Anterior cingulate cortex (tissue), 58 donors: ENCODE measurements at regions not wholly inside any gene's neighbourhood (a gene's known extent, or its start where the extent isn't known, plus 50 kb on each side); places are given as distances from the start of the nearest gene placed in this dataset.
"Not testable (repeated sequence)": the region's sequence is repeated elsewhere in the genome, so short reads cannot be mapped to it uniquely, and the experiment has no call there.

Experiments used
- DNase-seq, 58 donors: peaks; one replicate each; lab custom pipeline; 2025; lab: John Stamatoyannopoulos, UW

DNA sequence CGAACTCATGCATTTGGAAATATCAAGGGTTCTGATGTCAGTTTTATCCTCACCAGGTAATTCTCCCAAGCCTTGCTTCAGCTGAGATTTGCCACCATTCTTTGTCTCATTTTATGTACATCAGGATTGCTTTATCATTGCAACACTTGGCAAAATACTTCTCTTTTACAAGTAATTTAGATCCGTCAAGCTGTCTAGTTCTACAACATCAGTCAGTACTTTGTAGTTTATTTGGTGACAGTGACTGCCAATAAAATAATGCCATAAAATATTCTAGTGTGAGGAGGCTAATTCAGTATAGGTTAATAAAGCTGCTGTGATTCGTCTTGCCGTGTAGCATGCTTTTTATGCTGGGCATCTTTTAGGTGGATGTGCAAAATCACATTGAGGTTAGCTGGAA lies 565.3 kb upstream of the SGO1 start:
- no peak for DNase-seq

GRCh38 chr3:20747741-20748140 lies 561.7 kb upstream of the SGO1 start:
- DNase-seq, result no peak

GRCh38 chr3:20743553-20744321 lies 557.7 kb upstream of the SGO1 start:
- DNase-seq, result no peak

DNA sequence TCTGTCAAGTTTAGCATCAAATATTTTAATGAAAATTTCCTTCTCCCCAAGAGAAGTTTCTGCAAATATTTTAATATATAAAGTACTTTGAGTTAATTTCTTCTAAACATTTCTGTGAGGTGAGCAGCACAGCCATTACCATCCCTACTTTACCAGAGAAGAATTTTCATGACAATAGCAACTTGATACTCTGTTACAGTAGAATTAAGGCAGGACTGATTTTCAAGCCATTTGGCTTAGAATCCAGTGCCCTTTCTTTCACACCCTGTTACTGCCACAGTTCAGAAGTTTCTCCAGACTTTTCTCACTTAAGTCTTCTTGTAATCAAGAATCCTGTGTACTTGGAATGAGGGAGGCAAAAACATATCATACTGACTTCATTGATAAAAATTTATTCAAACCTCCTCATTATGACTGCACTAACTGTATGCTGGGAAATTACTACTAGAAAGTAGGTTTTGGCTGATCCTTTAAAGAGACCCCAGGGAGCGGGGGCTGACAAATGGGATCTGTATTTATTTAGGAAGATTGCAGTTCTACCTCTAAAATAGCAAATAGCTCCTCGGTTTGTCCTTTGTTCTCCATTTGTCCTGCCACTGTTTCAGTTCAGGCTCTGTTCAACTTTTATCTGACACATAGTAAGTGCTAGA lies 557.0 kb upstream of the SGO1 start:
- DNase-seq, result no peak

GRCh38 chr3:20741381-20741780 lies 555.4 kb upstream of the SGO1 start:
- no peak for DNase-seq

- DNase-seq, result no peak
Measured at GRCh38 chr3:20739814-20740213, 553.8 kb upstream of the SGO1 start.

DNA sequence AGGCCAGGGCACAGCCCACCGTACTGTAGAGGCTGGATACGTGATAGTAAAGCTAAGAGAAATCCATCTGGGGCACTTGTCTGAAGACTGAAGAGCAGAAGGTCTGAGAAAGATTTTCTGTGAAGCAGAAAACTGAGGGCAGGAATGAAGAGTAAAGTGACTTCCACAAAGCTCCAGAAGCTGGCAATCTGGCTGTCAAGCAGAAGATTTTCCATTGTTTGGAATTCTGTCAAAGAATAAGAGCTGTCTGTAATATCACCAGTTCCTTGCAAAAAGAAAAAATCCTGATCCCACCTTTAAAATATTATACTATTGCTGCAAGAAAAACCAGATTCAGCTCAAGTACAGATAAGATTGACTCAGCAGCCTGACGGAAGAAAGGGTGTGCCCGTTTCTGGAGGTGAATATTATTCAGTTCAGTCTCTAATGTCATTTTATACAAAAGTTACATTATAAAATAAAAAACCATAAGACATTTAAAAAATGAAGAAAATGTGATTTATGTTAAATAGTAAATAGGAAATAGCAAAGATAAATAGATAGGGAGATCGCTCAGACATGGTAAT lies 550.4 kb upstream of the SGO1 start:
- no peak for DNase-seq

GRCh38 chr3:20729185-20729584 lies 543.2 kb upstream of the SGO1 start:
- no peak for DNase-seq

DNA sequence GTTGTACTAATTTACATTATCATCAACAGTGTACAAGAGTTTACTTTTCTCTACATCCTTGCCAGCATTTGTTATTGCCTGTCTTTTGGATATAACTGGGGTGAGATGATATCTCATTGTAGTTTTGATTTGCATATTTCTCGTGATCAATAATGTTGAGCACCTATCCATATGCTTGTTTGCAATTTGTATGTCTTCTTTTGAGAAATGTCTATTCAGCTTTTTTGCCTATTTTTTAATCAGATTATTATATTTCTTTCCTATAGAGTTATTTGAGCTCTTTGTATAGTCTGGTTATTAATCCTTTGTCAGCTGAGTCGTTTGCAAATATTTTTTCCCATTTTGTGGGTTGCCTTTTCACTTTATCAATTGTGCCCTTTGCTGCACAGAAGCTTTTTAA lies 540.8 kb upstream of the SGO1 start:
- no peak for DNase-seq

- no peak for DNase-seq
Measured at GRCh38 chr3:20724241-20724640, 538.2 kb upstream of the SGO1 start.

DNA sequence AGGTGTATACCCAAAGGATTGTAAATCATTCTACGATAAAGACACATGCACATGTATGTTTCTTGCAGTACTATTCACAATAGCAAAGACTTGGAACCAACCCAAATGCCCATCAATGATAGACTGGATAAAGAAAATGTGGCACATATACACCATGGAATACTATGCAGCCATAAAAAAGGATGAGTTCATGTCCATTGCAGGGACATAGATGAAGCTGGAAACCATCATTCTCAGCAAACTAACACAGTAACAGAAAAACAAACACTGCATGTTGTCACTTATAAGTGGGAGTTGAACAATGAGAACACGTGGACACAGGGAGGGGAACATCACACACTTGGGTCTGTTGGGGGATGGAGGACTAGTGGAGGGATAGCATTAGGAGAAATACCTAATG lies 530.4 kb upstream of the SGO1 start:
- DNase-seq, result not testable (repeated sequence)

- DNase-seq, result no peak
Measured at GRCh38 chr3:20701641-20702040, 515.6 kb upstream of the SGO1 start.

GRCh38 chr3:20700714-20701113 lies 514.7 kb upstream of the SGO1 start:
- DNase-seq, result peak in 7 of 58 donors; percentile 1 to 11 (median 2)

DNA sequence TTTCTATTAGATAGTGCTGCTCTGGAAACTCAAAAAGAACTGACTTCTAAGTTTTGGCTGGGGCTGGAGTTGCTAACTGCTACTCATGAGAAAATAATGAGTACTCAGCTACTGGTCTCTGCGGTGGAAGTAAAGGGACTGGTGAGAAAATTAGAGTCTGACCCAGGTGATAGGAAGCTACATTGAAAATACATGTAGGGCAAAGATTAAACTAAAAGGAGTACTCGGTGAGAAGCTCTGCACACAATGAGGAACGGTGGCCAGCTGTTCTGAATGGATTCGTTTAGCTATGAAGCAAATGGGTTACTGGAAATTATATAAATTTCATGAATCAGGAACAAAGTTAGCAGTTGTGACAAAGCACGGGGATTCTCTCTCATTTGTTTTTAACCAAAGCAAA lies 512.9 kb upstream of the SGO1 start:
- no peak for DNase-seq

GRCh38 chr3:20696388-20697150 lies 510.6 kb upstream of the SGO1 start:
- no peak for DNase-seq

DNA sequence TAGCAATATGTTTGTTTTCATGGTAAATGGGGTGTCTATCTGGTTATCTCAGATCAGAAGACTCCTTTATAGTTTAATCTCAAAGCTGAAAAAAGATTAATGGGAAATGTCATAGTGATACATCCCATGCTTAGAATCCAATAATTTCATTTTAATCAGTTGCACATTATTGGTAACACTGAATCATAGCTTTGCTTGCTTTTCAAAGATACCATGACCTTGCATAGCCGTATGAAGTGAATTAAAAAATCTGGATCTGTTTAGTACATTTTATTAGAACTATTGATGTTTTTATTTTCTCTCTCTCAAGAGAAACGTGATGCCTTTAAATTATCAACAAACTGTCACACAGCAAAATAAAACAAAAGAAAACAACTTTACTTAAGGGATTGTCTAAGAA lies 506.7 kb upstream of the SGO1 start:
- no peak for DNase-seq

DNA sequence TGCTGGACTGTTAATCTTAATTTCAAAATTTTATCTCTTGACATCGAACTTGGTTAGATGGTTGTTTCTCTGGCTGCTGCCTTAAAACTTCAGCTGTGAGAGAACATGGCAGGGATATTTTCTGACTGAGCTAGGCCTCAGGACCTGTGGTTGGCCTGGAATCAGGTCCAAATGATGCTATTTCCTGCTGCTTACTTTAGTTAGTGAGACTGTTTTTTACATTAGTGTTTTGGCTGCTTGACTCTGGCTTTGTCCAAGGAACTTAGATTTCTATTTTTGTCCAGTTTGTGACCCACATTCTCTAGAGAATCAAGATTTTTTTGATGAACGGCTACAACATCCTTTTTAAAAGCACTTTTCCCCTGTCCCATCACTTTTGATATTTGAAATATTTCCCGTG lies 497.9 kb upstream of the SGO1 start:
- no peak for DNase-seq

GRCh38 chr3:20682573-20682972 lies 496.6 kb upstream of the SGO1 start:
- DNase-seq, result no peak

- no peak for DNase-seq
Measured at GRCh38 chr3:20680990-20681628, 495.1 kb upstream of the SGO1 start.

DNA sequence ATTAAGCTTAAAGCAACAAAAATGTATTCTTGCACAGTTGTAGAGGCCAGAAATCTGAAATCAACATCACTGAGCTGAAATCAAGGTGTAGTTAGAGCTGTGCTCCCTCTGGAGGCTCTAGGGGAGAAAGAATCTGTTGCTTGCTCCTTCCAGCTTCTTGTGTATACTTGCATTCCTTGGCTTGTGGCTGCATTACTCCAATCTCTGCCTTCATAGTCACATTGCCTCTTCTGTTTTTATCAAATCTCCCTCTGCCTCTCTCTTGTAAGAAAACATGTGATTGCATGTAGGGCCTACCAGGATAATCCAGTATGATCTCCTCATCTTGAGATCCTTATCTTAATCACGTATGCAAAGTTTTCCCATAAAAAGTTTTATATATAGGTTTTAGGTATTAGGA lies 487.9 kb upstream of the SGO1 start:
- DNase-seq, result no peak

- peak in 4 of 58 donors; percentile 1 to 48 (median 24) for DNase-seq
Measured at GRCh38 chr3:20669675-20670074, 483.7 kb upstream of the SGO1 start.
